GM21737 (cell line): ENCODE measurements at regions not wholly inside any gene's neighbourhood (a gene's known extent, or its start where the extent isn't known, plus 50 kb on each side); places are given as distances from the start of the nearest gene placed in this dataset.
"Not testable (repeated sequence)": the region's sequence is repeated elsewhere in the genome, so short reads cannot be mapped to it uniquely, and the experiment has no call there.

Source experiments
- ATAC-seq: cut with Tn5 transposase; IDR thresholded peaks from one replicate; pipeline ENCODE4 v1.9.1; 2021; ENCODE audit warnings: mild to moderate bottlenecking, moderate library complexity; ENCODE audit not compliant: unreplicated experiment

DNA sequence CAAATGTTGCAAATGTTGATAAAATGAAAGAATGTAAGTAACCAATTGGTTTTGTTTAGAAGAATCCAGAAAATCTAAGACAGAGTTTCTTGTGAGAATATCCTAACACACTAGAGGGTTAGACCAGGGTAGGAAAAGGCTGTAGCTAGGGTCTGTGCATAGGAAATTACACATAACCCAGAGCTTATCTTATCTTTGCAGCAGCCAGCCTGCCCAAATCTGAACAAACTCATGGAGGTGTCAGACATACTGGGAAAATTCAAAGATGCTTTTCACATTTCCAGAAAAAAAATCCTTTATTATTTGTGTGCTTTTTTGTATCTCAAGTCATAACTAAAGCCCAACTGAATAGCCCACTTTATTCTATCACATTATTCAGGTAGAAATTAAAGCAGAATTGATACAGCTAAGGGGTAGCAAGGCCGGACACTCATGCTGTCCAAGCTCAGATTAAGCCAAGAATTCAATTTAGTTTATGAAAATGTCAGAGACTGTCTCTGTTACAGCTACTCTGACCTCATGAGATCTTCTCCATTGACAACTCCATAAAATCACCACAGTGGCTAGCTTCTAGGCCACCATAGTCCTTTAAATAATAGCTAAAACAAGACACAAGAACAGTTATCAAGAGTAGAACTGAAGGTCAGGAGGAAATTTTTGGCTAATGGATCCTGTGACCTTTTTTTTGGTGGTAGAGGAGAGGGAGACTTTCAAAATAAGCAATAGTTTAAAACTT lies 169.6 kb upstream of the RASSF8 start:
- no peak for ATAC-seq

- ATAC-seq = no peak
Observed at GRCh38 chr12:25789541-25789944, 168.9 kb upstream of the RASSF8 start.

DNA sequence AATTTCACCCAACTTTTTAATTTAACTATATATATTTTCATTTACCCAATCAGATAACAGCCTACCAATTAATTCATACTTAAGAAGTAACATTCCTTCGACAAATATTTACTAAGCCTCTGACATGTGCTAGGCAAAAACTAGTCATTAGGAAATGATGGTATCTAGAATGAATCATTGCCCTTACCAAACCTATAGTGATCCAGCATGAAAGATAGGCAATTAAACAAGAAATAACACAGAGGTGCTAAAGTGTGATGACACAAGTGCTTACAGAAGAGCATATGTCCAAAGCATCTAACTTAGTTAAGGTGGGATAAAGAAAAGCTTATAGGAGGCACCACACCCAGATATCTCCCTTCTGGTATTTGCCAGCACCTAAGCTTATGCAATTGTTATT lies 166.5 kb upstream of the RASSF8 start:
- no peak for ATAC-seq

- ATAC-seq = no peak
Observed at GRCh38 chr12:25793196-25793595, 165.3 kb upstream of the RASSF8 start.

- ATAC-seq = no peak
Observed at GRCh38 chr12:25794571-25794970, 163.9 kb upstream of the RASSF8 start.

DNA sequence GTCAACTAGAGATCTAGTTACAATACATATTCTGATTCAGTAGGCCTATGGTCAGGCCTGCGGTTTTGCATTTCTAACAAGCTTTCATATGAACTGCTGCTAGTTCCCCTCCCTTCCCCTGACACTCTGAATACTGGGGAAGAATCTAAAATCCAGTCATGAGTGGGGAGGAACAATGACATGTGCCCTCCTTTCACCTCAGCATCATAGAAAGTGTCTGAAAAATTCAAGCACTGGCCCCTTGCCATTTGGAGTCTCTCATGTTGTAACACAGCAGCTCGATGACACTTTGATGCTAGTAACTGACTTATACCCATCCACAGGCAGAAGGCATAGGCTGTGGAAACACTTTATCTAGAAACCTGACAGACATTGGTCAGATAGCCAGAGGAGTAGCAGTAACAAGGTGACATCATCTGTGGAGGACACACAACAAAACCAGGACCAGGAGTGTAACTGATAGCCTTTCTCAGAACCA lies 161.9 kb upstream of the RASSF8 start:
- ATAC-seq = no peak

GRCh38 chr12:25797386-25797785 lies 161.1 kb upstream of the RASSF8 start:
- ATAC-seq = no peak

DNA sequence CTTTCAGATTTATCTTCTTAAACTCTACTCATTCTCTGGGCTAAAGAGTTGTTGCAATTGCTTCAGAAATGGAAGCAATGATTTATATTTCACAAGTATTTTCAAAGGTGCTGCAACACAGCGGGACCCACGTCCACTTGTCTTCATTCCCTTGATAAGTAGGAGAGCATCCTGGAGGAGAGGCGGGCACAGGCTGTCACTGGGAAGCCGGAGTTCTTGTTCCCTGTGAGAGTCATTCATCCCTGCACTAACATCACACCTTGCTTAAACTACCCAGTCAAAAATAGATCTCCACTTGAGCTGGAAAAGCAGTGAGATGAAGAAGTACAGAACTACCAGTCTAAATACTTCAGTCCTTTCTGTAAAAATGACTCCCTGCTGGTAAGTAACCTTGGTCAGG lies 160.5 kb upstream of the RASSF8 start:
- no peak for ATAC-seq

- no peak for ATAC-seq
Observed at GRCh38 chr12:25800101-25800500, 158.4 kb upstream of the RASSF8 start.

DNA sequence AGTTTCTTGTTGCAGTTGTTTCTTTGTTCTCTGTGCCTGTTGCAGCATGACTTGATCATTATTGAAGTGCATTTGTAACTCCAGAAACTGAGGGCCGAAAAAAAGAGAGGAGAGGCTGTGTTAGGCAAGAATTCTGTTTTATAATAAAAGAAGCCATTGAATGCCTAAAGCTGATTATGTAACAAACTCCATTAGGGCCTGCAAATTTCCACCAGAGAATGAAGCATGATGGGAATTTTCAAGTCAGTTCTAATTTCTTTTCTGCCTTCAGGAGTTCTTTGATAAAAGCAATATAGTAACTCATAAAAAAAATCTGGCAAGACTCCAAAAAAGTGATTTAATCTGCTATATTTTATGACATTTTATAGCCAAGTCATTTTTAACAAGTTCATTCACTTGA lies 156.7 kb upstream of the RASSF8 start:
- ATAC-seq = no peak

DNA sequence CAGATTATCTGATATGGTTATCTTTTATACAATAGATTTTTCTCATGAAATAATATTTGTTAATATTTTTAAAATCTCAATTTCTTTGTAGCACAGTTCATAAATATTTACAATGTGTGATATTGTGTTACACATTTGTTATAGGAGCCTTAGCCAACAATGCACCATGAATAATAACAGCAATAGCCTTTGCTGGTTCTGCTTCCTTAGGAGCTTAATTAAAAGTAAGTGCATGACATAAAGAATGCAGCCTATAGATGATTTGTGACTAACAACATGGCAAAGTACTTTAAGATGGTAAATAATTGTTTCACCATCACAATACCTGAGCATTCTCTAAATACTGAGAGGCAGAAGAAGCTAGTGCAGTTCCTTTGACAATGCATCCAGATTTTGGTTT lies 156.3 kb upstream of the RASSF8 start:
- ATAC-seq = no peak

DNA sequence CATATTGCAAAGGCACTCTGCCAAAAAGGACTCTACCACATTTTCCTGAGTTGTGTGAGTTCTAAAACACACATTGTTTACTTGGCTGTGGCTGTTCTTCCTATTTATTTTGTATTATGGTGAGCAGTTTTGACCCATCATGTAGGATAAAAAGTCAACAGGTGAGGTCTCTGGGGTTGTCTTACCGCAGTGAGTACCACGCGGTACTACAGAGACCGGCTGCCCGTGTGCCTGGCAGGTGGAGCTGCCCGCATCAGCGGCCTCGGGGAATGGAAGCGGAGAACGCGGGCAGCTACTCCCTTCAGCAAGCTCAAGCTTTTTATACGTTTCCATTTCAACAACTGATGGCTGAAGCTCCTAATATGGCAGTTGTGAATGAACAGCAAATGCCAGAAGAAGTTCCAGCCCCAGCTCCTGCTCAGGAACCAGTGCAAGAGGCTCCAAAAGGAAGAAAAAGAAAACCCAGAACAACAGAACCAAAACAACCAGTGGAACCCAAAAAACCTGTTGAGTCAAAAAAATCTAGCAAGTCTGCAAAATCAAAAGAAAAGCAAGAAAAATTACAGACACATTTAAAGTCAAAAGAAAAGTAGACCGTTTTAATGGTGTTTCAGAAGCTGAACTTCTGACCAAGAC lies 155.3 kb upstream of the RASSF8 start:
- ATAC-seq = not testable (repeated sequence)

GRCh38 chr12:25804286-25804685 lies 154.2 kb upstream of the RASSF8 start:
- not testable (repeated sequence) for ATAC-seq

GRCh38 chr12:25806271-25806670 lies 152.2 kb upstream of the RASSF8 start:
- no peak for ATAC-seq

DNA sequence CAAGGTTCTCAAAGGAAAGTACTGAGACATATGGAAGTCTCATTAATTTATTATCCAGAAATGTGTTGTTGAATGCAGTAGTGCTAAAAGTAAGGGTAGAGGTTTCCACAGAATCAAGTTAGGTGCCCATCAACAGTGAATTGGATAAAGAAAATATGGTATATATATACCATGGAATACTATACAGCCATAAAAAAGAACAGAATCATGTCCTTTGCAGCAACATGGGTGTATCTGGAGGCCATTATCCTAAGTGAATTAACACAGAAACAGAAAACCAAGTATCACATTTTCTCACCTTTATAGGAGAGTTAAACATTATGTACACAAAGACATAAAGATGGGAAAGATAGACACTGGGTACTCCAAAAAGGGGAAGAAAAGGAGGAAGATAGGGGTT lies 149.9 kb upstream of the RASSF8 start:
- no peak for ATAC-seq

GRCh38 chr12:25810683-25811082 lies 147.8 kb upstream of the RASSF8 start:
- no peak for ATAC-seq

GRCh38 chr12:25811656-25812126 lies 146.8 kb upstream of the RASSF8 start:
- no peak for ATAC-seq

DNA sequence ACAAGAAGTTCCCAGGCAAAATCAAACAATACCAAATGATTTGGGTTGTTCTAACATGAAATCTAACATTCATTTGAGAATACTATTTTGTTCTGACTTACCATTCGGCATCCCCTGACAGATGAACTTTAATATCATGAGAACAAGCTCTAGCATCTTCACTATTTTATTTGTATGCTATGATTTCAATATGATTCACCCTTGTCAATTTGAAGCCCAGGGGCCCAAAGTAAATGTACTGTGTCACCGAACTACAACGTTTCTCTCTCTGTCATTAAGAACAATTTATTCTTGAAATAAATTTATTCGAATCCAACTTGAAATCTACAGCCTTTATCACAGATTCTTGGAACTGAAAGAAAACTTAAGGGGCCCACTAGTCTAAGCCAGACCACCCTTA lies 146.2 kb upstream of the RASSF8 start:
- no peak for ATAC-seq

DNA sequence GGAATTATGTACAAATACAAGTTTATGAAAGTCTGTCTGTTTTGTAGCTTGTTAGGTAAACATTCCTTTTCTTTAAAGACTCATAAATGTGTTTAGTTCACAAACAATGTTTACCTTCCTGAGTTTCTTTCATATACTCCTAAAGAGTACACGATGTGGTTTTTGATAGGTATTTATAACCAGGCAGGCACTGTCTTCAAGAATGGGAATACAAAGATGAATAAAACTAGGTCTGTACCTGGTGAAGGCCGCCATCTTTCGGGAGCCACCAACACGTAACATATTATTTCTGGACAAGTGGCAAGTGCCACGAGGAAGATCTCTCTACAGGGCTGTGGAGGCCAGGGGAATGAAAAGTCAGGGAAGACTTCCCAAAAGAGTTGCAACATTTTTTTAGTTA lies 144.6 kb upstream of the RASSF8 start:
- ATAC-seq = no peak

DNA sequence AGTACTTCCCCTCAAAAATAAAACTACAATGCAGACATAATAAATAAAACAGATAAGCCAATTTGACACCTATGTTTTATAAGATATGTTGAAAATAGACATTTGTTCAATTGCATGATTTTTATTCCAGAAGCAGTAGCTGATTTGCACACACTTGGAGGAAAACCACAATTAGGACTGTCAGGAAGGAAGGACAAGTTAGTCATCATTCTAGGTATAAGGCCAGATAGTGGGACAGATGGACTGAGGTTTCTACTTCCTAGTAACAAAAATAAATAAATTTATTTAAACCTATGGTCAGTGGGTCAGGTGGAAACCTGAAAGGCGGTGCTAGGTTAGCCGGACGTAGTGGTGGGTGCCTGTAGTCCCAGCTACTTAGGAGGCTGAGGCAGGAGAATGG lies 141.8 kb upstream of the RASSF8 start:
- no peak for ATAC-seq

DNA sequence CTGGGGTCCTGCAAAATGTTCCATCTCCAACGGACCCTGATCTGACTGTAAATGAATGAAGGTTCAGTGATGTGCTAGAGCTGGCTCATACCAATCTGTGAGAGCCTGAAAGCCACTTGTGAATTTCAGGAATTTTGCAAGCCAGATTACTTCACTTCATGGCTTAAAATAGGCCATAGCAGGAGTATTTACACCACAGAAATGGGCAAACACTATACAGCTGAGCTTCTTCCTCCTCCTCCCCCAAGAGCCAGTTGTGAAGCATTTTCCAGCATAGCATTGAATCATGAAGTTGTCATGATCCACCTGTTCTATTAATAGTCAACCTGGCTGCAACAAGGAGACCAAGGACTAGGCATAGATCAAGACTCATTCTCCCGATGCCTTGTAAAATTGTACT lies 141.3 kb upstream of the RASSF8 start:
- no peak for ATAC-seq

GRCh38 chr12:25818596-25819390 lies 139.7 kb upstream of the RASSF8 start:
- ATAC-seq = no peak
